IMR-90 (cell line): ENCODE measurements at regions not wholly inside any gene's neighbourhood (a gene's known extent, or its start where the extent isn't known, plus 50 kb on each side); places are given as distances from the start of the nearest gene placed in this dataset.

ENCODE experiments used
- ATAC-seq: fragments of 200-7000 bp; cut with Tn5 transposase; 2 replicates; pipeline ENCODE4 v1.9.1; 2020; ENCODE audit warnings: low read depth, mild to moderate bottlenecking, moderate library complexity
- BruUV-seq: library from RNA; stranded (reverse); fragments of 400-500 nt; replicated peaks from 2 replicates; lab custom pipeline; 2021; lab: Mats Ljungman, UMichigan
- CTCF ChIA-PET: fragments of 300-600 bp; formaldehyde crosslinking; extraction: SDS; loops from one replicate; lab custom pipeline; 2021; ENCODE audit warnings: antibody characterized with exemption; lab: Yijun Ruan, JAX
- POLR2A ChIA-PET: fragments of 300-600 bp; sonication (Branson Sonifier 250); formaldehyde crosslinking; loops from one replicate; lab custom pipeline; 2022; ENCODE audit warnings: antibody characterized with exemption; ENCODE audit not compliant: unreplicated experiment; lab: Charles Lee
- DNase-seq: peaks from one replicate; pipeline ENCODE4 v3.0.0; 2013
- H2AFZ ChIP-seq: replicated peaks from 2 replicates; pipeline ENCODE3; 2013; ENCODE audit warnings: low read length, mild to moderate bottlenecking; ENCODE audit not compliant: poor library complexity
- H2AK5ac ChIP-seq: 2 replicates; pipeline ENCODE4 v1.6.1; 2013; ENCODE audit warnings: low read depth, low read length, inconsistent platforms
- H2AK9ac ChIP-seq: replicated peaks from 2 replicates; pipeline ENCODE3; 2013; ENCODE audit warnings: mild to moderate bottlenecking, low read depth, low read length, moderate library complexity; ENCODE audit not compliant: poor library complexity
- H2BK120ac ChIP-seq: 2 replicates; pipeline ENCODE4 v1.6.1; 2013; ENCODE audit warnings: low read depth, low read length, inconsistent platforms
- H2BK15ac ChIP-seq: 3 replicates; pipeline ENCODE4 v1.6.1; 2013; ENCODE audit warnings: low read depth, low read length, inconsistent platforms
- H2BK20ac ChIP-seq: 2 replicates; pipeline ENCODE4 v1.6.1; 2013; ENCODE audit warnings: low read depth, mild to moderate bottlenecking, inconsistent platforms, low read length, moderate library complexity
- H2BK5ac ChIP-seq: 2 replicates; pipeline ENCODE4 v1.6.1; 2013; ENCODE audit warnings: mild to moderate bottlenecking, low read depth, low read length, inconsistent platforms; ENCODE audit not compliant: poor library complexity, severe bottlenecking
- H3K14ac ChIP-seq: replicated peaks from 2 replicates; pipeline ENCODE4 v1.6.1; 2013; ENCODE audit warnings: low read depth, low read length, inconsistent platforms
- H3K18ac ChIP-seq: 2 replicates; pipeline ENCODE4 v1.6.1; 2013; ENCODE audit warnings: low read depth, low read length, control low read depth
- H3K23ac ChIP-seq: 2 replicates; pipeline ENCODE4 v1.6.1; 2013; ENCODE audit warnings: low read depth, low read length, inconsistent platforms
- H3K27ac ChIP-seq: 2 replicates; pipeline ENCODE4 v1.5.1; 2013; ENCODE audit warnings: mild to moderate bottlenecking, control low read depth, low read length; ENCODE audit not compliant: insufficient read depth
- H3K27me3 ChIP-seq: 2 replicates; pipeline ENCODE4 v1.6.1; 2013; ENCODE audit warnings: low read length; ENCODE audit not compliant: control insufficient read depth, insufficient read depth
- H3K36me3 ChIP-seq: 2 replicates; pipeline ENCODE4 v1.6.1; 2013; ENCODE audit warnings: low read length, mixed read lengths; ENCODE audit not compliant: control insufficient read depth, insufficient read depth
- H3K4ac ChIP-seq: 2 replicates; pipeline ENCODE4 v1.6.1; 2013; ENCODE audit warnings: low read depth, low read length, inconsistent platforms
- H3K4me1 ChIP-seq: 2 replicates; pipeline ENCODE4 v1.6.1; 2013; ENCODE audit warnings: low read length, mixed read lengths; ENCODE audit not compliant: control insufficient read depth, insufficient read depth
- H3K4me2 ChIP-seq: 2 replicates; pipeline ENCODE4 v1.6.1; 2013; ENCODE audit warnings: low read depth, mild to moderate bottlenecking, control low read depth, low read length, moderate library complexity
- H3K4me3 ChIP-seq: 2 replicates; pipeline ENCODE4 v1.5.1; 2013; ENCODE audit warnings: low read depth, mild to moderate bottlenecking, control low read depth, low read length, moderate library complexity; ENCODE audit not compliant: insufficient read depth
- H3K56ac ChIP-seq: 2 replicates; pipeline ENCODE4 v1.6.1; 2013; ENCODE audit warnings: low read length, inconsistent platforms; ENCODE audit not compliant: insufficient read depth; ENCODE audit errors: extremely low read depth
- H3K79me1 ChIP-seq, 2 experiments: 2 replicates each; pipeline ENCODE4 v1.6.1; 2013; ENCODE audit warnings: low read length in 2 of 2, inconsistent platforms in 1 of 2, low read depth in 1 of 2
- H3K9ac ChIP-seq: 2 replicates; pipeline ENCODE4 v1.6.1; 2013; ENCODE audit warnings: low read depth, low read length, control low read depth
- H3K9me1 ChIP-seq: 2 replicates; pipeline ENCODE4 v1.6.1; 2013; ENCODE audit warnings: low read length, inconsistent platforms; ENCODE audit not compliant: insufficient read depth
- H3K9me3 ChIP-seq: 2 replicates; pipeline ENCODE4 v1.6.1; 2013; ENCODE audit warnings: low read length; ENCODE audit not compliant: control insufficient read depth, insufficient read depth
- H4K20me1 ChIP-seq: 2 replicates; pipeline ENCODE4 v1.6.1; 2013; ENCODE audit warnings: low read length, inconsistent platforms; ENCODE audit not compliant: insufficient read depth
- H4K5ac ChIP-seq: 2 replicates; pipeline ENCODE4 v1.6.1; 2013; ENCODE audit warnings: mild to moderate bottlenecking, low read depth, low read length, control low read depth
- H4K8ac ChIP-seq, 2 experiments: 2 replicates each; pipeline ENCODE4 v1.6.1; 2013; ENCODE audit warnings: low read depth in 2 of 2, low read length in 2 of 2, control low read depth in 1 of 2, inconsistent platforms in 1 of 2
- H4K91ac ChIP-seq: 2 replicates; pipeline ENCODE4 v1.6.1; 2013; ENCODE audit warnings: low read depth, low read length, inconsistent platforms; ENCODE audit not compliant: insufficient read depth
- BHLHE40 ChIP-seq: fragments of 150-350 bp; IDR thresholded peaks from 2 replicates; pipeline ENCODE4 v1.6.1; 2016; ENCODE audit warnings: mild to moderate bottlenecking, low read depth, low read length
- CEBPB ChIP-seq: IDR thresholded peaks from 2 replicates; pipeline ENCODE4 v1.6.1; 2012; ENCODE audit warnings: low read depth, low read length, improper control_type of control experiment
- CTCF ChIP-seq: conservative IDR thresholded peaks from 2 replicates; pipeline ENCODE4 v1.5.1; 2012; ENCODE audit warnings: mild to moderate bottlenecking, low read depth, low read length, improper control_type of control experiment
- ELK1 ChIP-seq: fragments of 150-350 bp; IDR thresholded peaks from 2 replicates; pipeline ENCODE4 v1.6.1; 2016; ENCODE audit warnings: low read depth, mild to moderate bottlenecking, low read length, moderate library complexity, borderline replicate concordance
- MAZ ChIP-seq: IDR thresholded peaks from 2 replicates; pipeline ENCODE4 v1.6.1; 2012; ENCODE audit warnings: low read depth, mild to moderate bottlenecking, low read length, improper control_type of control experiment, moderate library complexity, borderline replicate concordance
- RFX5 ChIP-seq: IDR thresholded peaks from 2 replicates; pipeline ENCODE4 v1.8.0; 2012; ENCODE audit warnings: low read depth, mild to moderate bottlenecking, low read length, moderate library complexity
- dilution Hi-C: fragments of 300-500 bp; cut with HindIII; formaldehyde crosslinking; loops from one replicate; pipeline ENCODE4 v1.14.3; 2018; ENCODE audit warnings: low sequenced_read_pairs; ENCODE audit not compliant: unreplicated experiment
- in situ Hi-C: fragments of 300-500 bp; cut with MboI; formaldehyde crosslinking; loops from 3 replicates; pipeline ENCODE4 v1.14.3; 2019; ENCODE audit warnings: low sequenced_read_pairs, inconsistent platforms, mixed read lengths
- intact Hi-C: fragments of 100-400 bp; cut with micrococcal nuclease; formaldehyde crosslinking; loops from 2 replicates; pipeline ENCODE4 v1.10.0; 2022

GRCh38 chr9:80665479-80665878 is 1023.9 kb downstream of the TLE1 start:
- Histone ChIP-seq H3K18ac (no peak overlapping the region), H2BK20ac (no peak overlapping the region), H2BK5ac (no peak overlapping the region), H3K36me3 (no peaks in the 10 kb centered on the region), H2AFZ (no peak overlapping the region), H2AK5ac (no peak overlapping the region), H4K91ac (no peak overlapping the region), H3K27ac (no peak overlapping the region), H2BK120ac (no peak overlapping the region), H3K4me2 (no peak overlapping the region), H4K8ac (no peak overlapping the region), H3K4me1 (no peaks in the 10 kb centered on the region), H3K27me3 (no peaks in the 10 kb centered on the region), H3K9me1 (no peaks in the 10 kb centered on the region), H4K5ac (no peak overlapping the region), H3K56ac (no peak overlapping the region), H3K4me3 (no peak overlapping the region), H3K23ac (no peak overlapping the region), H2BK15ac (no peak overlapping the region), H3K79me1 (no peaks in the 10 kb centered on the region), H3K9me3 (peaks cover 6% of the 10 kb centered on the region; the same call in 1 of the 2 replicates), H2AK9ac (no peak overlapping the region), H3K4ac (no peak overlapping the region), H3K9ac (no peak overlapping the region), H4K20me1 (no peaks in the 10 kb centered on the region), H3K14ac (no peak overlapping the region)
- TF ChIP-seq RFX5 = no peak
- no peak for TF ChIP-seq CTCF
- no peak for TF ChIP-seq ELK1
- TF ChIP-seq MAZ = no peak
- no peak for TF ChIP-seq BHLHE40
- TF ChIP-seq CEBPB = no peak
- intact Hi-C loops = no loop called here
- ATAC-seq = no peak
- BruUV-seq = no TSS peak
- dilution Hi-C loops = no loop called here
- no peak for DNase-seq
- CTCF ChIA-PET = no interaction called here
- in situ Hi-C loops = no loop called here
- POLR2A ChIA-PET = no interaction called here
